ENCODE measurements at regions not wholly inside any gene's neighbourhood (a gene's known extent, or its start where the extent isn't known, plus 50 kb on each side); places are given as distances from the start of the nearest gene placed in this dataset.

DNA sequence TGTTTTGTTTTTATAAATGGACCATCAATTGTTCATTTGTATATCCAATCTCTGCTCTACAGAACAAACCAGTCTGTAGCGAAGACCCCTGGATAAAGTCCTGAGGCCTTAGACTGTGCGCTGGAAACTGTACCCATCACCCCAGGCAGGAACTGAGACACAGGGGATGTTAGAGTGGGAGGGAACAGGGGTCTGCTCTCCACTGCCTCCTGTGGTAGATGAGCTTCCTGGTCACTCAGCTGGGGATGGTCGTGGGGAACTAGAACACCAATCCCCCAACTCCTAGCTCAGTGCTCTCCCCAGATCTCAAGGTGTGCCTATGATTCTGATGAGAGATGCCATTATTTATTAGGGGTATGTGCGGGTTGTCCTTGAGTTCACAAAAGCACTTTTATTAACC, 340.2 kb upstream of the IGF1R start:
- Histone ChIP-seq H3K4me2 (ENCODE audit: low read length) (no peak overlapping the region), H3K36me3 (ENCODE audit: control insufficient read depth, insufficient read depth, low read length) (no peaks in the 10 kb centered on the region), H3K9ac (no peak overlapping the region), H3K27ac (no peak overlapping the region), H3K4me3 (ENCODE audit: low read depth, low read length) (no peak overlapping the region), H3K4me1 (no peaks in the 10 kb centered on the region), H2AFZ (no peak overlapping the region), H3K27me3 (ENCODE audit: control insufficient read depth, insufficient read depth, low read length) (no peaks in the 10 kb centered on the region), H3K9me3 (ENCODE audit: control insufficient read depth, low read length) (no peaks in the 10 kb centered on the region), H3K79me2 (no peaks in the 10 kb centered on the region)
- TF ChIP-seq, protein P1, sequence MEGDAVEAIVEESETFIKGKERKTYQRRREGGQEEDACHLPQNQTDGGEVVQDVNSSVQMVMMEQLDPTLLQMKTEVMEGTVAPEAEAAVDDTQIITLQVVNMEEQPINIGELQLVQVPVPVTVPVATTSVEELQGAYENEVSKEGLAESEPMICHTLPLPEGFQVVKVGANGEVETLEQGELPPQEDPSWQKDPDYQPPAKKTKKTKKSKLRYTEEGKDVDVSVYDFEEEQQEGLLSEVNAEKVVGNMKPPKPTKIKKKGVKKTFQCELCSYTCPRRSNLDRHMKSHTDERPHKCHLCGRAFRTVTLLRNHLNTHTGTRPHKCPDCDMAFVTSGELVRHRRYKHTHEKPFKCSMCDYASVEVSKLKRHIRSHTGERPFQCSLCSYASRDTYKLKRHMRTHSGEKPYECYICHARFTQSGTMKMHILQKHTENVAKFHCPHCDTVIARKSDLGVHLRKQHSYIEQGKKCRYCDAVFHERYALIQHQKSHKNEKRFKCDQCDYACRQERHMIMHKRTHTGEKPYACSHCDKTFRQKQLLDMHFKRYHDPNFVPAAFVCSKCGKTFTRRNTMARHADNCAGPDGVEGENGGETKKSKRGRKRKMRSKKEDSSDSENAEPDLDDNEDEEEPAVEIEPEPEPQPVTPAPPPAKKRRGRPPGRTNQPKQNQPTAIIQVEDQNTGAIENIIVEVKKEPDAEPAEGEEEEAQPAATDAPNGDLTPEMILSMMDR (IDR thresholded peaks at IDR 0.05), result no peak

- TF ChIP-seq, protein P1 (IDR thresholded peaks at IDR 0.05), result peak; percentile 54
- Histone ChIP-seq H2AFZ (no peak overlapping the region), H3K79me2 (no peaks in the 10 kb centered on the region), H3K36me3 (ENCODE audit: control insufficient read depth, insufficient read depth, low read length) (no peaks in the 10 kb centered on the region), H3K4me3 (ENCODE audit: low read depth, low read length) (no peak overlapping the region), H3K27ac (no peak overlapping the region), H3K9ac (no peak overlapping the region), H3K27me3 (ENCODE audit: control insufficient read depth, insufficient read depth, low read length) (no peaks in the 10 kb centered on the region), H3K4me1 (no peaks in the 10 kb centered on the region), H3K9me3 (ENCODE audit: control insufficient read depth, low read length) (no peaks in the 10 kb centered on the region), H3K4me2 (ENCODE audit: low read length) (no peak overlapping the region)
These were observed 336.7 kb upstream of the IGF1R start for GRCh38 chr15:98311566-98312188.

DNA sequence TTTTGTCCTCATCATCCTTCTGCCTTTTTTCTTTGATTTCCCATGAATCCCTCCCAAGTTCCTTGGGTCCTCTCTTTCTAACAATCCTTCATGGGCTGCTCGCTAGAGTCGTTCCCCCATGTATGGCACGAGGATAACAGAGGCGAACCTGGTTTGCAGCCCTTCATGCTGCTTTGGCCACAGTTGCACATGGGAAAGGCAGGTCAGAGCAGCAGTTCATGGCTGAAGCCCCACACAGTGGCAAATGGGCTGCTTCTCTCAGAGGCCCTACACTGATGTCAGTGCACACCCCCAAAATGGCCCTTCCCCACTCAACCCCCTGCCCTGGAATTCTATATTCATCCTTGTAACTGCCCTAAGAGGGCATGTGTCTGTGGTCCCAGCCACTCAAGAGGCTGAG, 335.4 kb upstream of the IGF1R start:
- Histone ChIP-seq H3K79me2 (no peaks in the 10 kb centered on the region), H3K9me3 (ENCODE audit: control insufficient read depth, low read length) (no peaks in the 10 kb centered on the region), H2AFZ (no peak overlapping the region), H3K4me2 (ENCODE audit: low read length) (no peak overlapping the region), H3K36me3 (ENCODE audit: control insufficient read depth, insufficient read depth, low read length) (no peaks in the 10 kb centered on the region), H3K4me1 (no peaks in the 10 kb centered on the region), H3K27me3 (ENCODE audit: control insufficient read depth, insufficient read depth, low read length) (no peaks in the 10 kb centered on the region), H3K9ac (no peak overlapping the region), H3K27ac (no peak overlapping the region), H3K4me3 (ENCODE audit: low read depth, low read length) (no peak overlapping the region)
- TF ChIP-seq, protein P1 (IDR thresholded peaks at IDR 0.05), result no peak

DNA sequence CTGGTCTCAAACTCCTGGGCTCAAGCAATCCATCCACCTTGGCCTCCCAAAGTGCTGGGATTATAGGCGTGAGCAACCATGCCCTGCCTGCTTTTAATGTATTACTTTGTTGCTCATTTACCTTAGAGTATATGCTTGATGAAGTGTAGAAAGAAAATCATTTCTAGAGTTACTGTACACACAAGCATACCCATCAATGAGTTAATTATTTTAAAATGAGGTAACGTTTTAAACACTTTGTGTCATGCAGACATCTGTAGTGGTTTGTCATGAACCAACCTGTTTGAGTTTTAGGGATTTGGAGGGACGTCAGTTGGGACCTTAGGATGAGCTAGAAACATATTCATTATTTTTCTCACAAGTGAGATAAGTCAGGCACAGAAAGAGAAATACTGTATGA, 332.4 kb upstream of the IGF1R start:
- TF ChIP-seq, protein P1 (IDR thresholded peaks at IDR 0.05), result no peak
- Histone ChIP-seq H3K4me2 (ENCODE audit: low read length) (no peak overlapping the region), H3K4me1 (no peaks in the 10 kb centered on the region), H3K9me3 (ENCODE audit: control insufficient read depth, low read length) (no peaks in the 10 kb centered on the region), H2AFZ (no peak overlapping the region), H3K27ac (no peak overlapping the region), H3K27me3 (ENCODE audit: control insufficient read depth, insufficient read depth, low read length) (no peaks in the 10 kb centered on the region), H3K79me2 (no peaks in the 10 kb centered on the region), H3K4me3 (ENCODE audit: low read depth, low read length) (no peak overlapping the region), H3K36me3 (ENCODE audit: control insufficient read depth, insufficient read depth, low read length) (no peaks in the 10 kb centered on the region), H3K9ac (no peak overlapping the region)

DNA sequence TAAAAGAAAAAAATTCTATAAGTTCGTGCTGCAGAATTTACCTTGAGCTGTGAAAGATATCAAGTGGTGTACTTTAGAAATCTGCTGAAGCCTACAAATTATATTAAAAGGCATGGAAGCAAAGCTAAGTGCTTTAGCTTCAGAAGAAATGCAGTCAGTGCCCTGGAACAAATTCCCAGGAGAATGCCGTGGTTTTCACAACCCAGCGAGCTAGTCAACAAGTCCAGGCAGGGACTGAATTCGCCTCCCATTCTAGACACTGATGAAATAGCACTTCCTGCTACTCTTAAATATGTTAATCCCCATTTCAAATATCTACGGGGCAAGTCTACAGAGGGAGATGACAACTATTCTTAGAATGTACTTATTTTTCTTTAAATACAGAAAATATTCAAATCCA, 326.4 kb upstream of the IGF1R start:
- Histone ChIP-seq H3K27ac (no peak overlapping the region), H2AFZ (no peak overlapping the region), H3K36me3 (ENCODE audit: control insufficient read depth, insufficient read depth, low read length) (no peaks in the 10 kb centered on the region), H3K4me3 (ENCODE audit: low read depth, low read length) (no peak overlapping the region), H3K9ac (no peak overlapping the region), H3K4me2 (ENCODE audit: low read length) (no peak overlapping the region), H3K9me3 (ENCODE audit: control insufficient read depth, low read length) (no peaks in the 10 kb centered on the region), H3K79me2 (no peaks in the 10 kb centered on the region), H3K27me3 (ENCODE audit: control insufficient read depth, insufficient read depth, low read length) (no peaks in the 10 kb centered on the region), H3K4me1 (no peaks in the 10 kb centered on the region)
- TF ChIP-seq, protein P1 (IDR thresholded peaks at IDR 0.05), result no peak

Measured in parathyroid adenoma (tissue), 2 donors.